Peyer's patch (tissue), 4 donors: ENCODE measurements at regions not wholly inside any gene's neighbourhood (a gene's known extent, or its start where the extent isn't known, plus 50 kb on each side); places are given as distances from the start of the nearest gene placed in this dataset.

Experiments
- DNase-seq, 3 donors: peaks; one replicate each; pipeline ENCODE4 v3.0.0-alpha.2; 2017 to 2019
- H3K27ac ChIP-seq, 4 donors: fragments of 200-600 bp; sonication (generic); one replicate each; pipeline ENCODE4 v1.5.1; 2016 to 2019
- H3K27me3 ChIP-seq, 2 donors: fragments of 200-600 bp; sonication (generic); one replicate each; pipeline ENCODE4 v1.5.1; 2019
- H3K36me3 ChIP-seq, 3 donors: fragments of 200-600 bp; sonication (generic); one replicate each; pipeline ENCODE4 v1.5.1; 2016 to 2019
- H3K4me1 ChIP-seq, 4 donors: fragments of 200-600 bp; sonication (generic); one replicate each; pipeline ENCODE4 v1.5.1; 2016 to 2019
- H3K4me3 ChIP-seq, 4 donors: fragments of 200-600 bp; sonication (generic); 1 replicate in 3 of 4; 2 replicates in 1 of 4; pipeline ENCODE4 v1.5.1; 2016 to 2019; ENCODE audit warnings: mild to moderate bottlenecking in 1 of 4
- H3K9me3 ChIP-seq, 4 donors: fragments of 200-600 bp; sonication (generic); one replicate each; pipeline ENCODE4 v1.5.1; 2016 to 2019; ENCODE audit warnings: mild to moderate bottlenecking in 1 of 4
- POLR2A ChIP-seq, 2 donors: fragments of 450-650 bp; IDR thresholded peaks; one replicate each; pipeline ENCODE4 v1.5.1; 2017; ENCODE audit warnings: antibody characterized with exemption in 2 of 2, mild to moderate bottlenecking in 2 of 2, moderate library complexity in 2 of 2
- TF ChIP-seq, protein P1 (sequence below), 6 experiments: fragments of 450-650 bp in 4 of 6; fragments of 200-600 bp in 2 of 6; sonication (generic) in 1 of 6; IDR thresholded peaks; one replicate each; pipeline ENCODE4 v1.5.1; 2017 to 2019; ENCODE audit warnings: antibody characterized with exemption in 6 of 6, mild to moderate bottlenecking in 3 of 6, moderate library complexity in 1 of 6

GRCh38 chr6:104212977-104213668, 646.6 kb downstream of the HACE1 start:
- Histone ChIP-seq H3K4me1 (no peaks in the 10 kb centered on the region), H3K9me3 (no peaks in the 10 kb centered on the region), H3K27me3 (no peaks in the 10 kb centered on the region), H3K36me3 (no peaks in the 10 kb centered on the region), H3K27ac (no peak overlapping the region), H3K4me3 (no peak overlapping the region)
- DNase-seq = no peak
- TF ChIP-seq, protein P1, sequence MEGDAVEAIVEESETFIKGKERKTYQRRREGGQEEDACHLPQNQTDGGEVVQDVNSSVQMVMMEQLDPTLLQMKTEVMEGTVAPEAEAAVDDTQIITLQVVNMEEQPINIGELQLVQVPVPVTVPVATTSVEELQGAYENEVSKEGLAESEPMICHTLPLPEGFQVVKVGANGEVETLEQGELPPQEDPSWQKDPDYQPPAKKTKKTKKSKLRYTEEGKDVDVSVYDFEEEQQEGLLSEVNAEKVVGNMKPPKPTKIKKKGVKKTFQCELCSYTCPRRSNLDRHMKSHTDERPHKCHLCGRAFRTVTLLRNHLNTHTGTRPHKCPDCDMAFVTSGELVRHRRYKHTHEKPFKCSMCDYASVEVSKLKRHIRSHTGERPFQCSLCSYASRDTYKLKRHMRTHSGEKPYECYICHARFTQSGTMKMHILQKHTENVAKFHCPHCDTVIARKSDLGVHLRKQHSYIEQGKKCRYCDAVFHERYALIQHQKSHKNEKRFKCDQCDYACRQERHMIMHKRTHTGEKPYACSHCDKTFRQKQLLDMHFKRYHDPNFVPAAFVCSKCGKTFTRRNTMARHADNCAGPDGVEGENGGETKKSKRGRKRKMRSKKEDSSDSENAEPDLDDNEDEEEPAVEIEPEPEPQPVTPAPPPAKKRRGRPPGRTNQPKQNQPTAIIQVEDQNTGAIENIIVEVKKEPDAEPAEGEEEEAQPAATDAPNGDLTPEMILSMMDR (IDR thresholded peaks at IDR 0.05) = no peak
- TF ChIP-seq POLR2A (IDR thresholded peaks at IDR 0.05) = no peak

DNA sequence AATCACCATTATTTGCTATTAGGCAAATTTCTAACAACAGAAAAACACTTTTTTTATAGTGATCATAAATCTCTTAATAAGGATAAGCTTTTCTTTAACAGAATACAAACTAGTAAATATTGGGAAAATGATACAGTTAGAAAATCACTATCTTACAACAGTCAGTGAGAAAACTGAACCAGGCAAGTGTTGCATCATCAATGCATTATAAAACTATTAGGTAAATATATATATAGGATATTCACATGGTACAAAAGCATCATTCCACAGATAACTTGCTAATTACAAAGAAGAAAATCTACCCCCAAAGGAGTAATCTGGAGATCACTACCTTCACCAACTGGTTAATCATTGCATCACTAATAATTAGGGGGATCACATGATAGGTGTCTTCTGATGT, 652.1 kb downstream of the HACE1 start:
- Histone ChIP-seq H3K4me1 (no peaks in the 10 kb centered on the region), H3K9me3 (no peaks in the 10 kb centered on the region), H3K4me3 (no peak overlapping the region), H3K27ac (no peak overlapping the region), H3K27me3 (no peaks in the 10 kb centered on the region), H3K36me3 (no peaks in the 10 kb centered on the region)
- DNase-seq = no peak
- TF ChIP-seq, protein P1 (IDR thresholded peaks at IDR 0.05) = no peak
- no peak for TF ChIP-seq POLR2A (IDR thresholded peaks at IDR 0.05)

- H3K9me3 ChIP-seq = peaks cover 0 to 2% (median 0%) of the 10 kb centered on the region in 4 donors
- H3K4me3 ChIP-seq = no peak overlapping the region
- no peaks in the 10 kb centered on the region for H3K27me3 ChIP-seq
- DNase-seq = no peak
- no peak overlapping the region for H3K27ac ChIP-seq
- no peaks in the 10 kb centered on the region for H3K36me3 ChIP-seq
- TF ChIP-seq, protein P1 (IDR thresholded peaks at IDR 0.05) = no peak
- TF ChIP-seq POLR2A (IDR thresholded peaks at IDR 0.05) = no peak
- H3K4me1 ChIP-seq = no peaks in the 10 kb centered on the region
Observed at GRCh38 chr6:104201557-104201956, 658.2 kb downstream of the HACE1 start.

- Histone ChIP-seq H3K27me3 (no peaks in the 10 kb centered on the region), H3K27ac (no peak overlapping the region), H3K36me3 (no peaks in the 10 kb centered on the region), H3K4me1 (no peaks in the 10 kb centered on the region), H3K9me3 (no peaks in the 10 kb centered on the region), H3K4me3 (no peak overlapping the region)
- no peak for DNase-seq
- TF ChIP-seq, protein P1 (IDR thresholded peaks at IDR 0.05) = no peak
- no peak for TF ChIP-seq POLR2A (IDR thresholded peaks at IDR 0.05)
Observed at GRCh38 chr6:104187616-104188015, 672.1 kb downstream of the HACE1 start.

DNA sequence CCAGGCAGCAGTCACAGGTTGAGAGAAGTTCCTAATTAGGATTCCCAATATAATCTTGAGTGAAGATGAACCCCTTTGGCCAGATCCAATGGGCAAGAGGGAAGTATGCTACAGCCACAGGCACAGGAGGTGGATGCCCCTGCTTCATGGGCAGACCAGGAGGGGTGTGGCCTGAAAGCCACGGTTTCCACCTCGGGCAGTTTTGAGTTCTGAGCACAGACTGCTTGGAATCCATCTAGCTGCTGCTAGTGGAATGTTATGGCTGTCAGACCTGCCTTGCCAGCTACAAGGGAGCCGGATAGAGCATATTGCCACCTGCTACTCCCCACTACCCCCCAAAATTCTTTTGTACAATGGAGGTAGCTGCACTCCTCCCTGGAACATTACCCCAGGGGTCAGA, 672.9 kb downstream of the HACE1 start:
- H3K4me3 ChIP-seq = no peak overlapping the region
- no peaks in the 10 kb centered on the region for H3K4me1 ChIP-seq
- TF ChIP-seq, protein P1 (IDR thresholded peaks at IDR 0.05) = no peak
- no peak for TF ChIP-seq POLR2A (IDR thresholded peaks at IDR 0.05)
- no peaks in the 10 kb centered on the region for H3K9me3 ChIP-seq
- no peaks in the 10 kb centered on the region for H3K27me3 ChIP-seq
- DNase-seq = no peak
- no peaks in the 10 kb centered on the region for H3K36me3 ChIP-seq
- H3K27ac ChIP-seq = no peak overlapping the region
